Aorta (tissue), 5 donors: ENCODE measurements at regions not wholly inside any gene's neighbourhood (a gene's known extent, or its start where the extent isn't known, plus 50 kb on each side); places are given as distances from the start of the nearest gene placed in this dataset.

Experiments used
- ATAC-seq: fragments of 200-7000 bp; cut with Tn5 transposase; one replicate; pipeline ENCODE4 v1.9.1; 2022; ENCODE audit warnings: moderate library complexity; ENCODE audit not compliant: low FRiP score
- DNase-seq, 2 donors: peaks; one replicate each; pipeline ENCODE4 v3.0.0-alpha.2; 2020
- H3K27ac ChIP-seq, 2 donors: one replicate each; pipeline ENCODE4 v1.5.1; 2013; ENCODE audit warnings: low read length in 2 of 2, mild to moderate bottlenecking in 2 of 2, moderate library complexity in 2 of 2, control low read depth in 1 of 2, inconsistent platforms in 1 of 2, low read depth in 1 of 2
- H3K27me3 ChIP-seq, 2 donors: one replicate each; pipeline ENCODE4 v1.6.1; 2013; ENCODE audit warnings: control low read depth in 1 of 2, low read length in 1 of 2, mild to moderate bottlenecking in 1 of 2, moderate library complexity in 1 of 2; ENCODE audit not compliant: insufficient read depth in 2 of 2, control insufficient read depth in 1 of 2
- H3K36me3 ChIP-seq, 2 donors: one replicate each; pipeline ENCODE4 v1.6.1; 2013; ENCODE audit warnings: control low read depth in 1 of 2, low read length in 1 of 2, mild to moderate bottlenecking in 1 of 2; ENCODE audit not compliant: insufficient read depth in 2 of 2, control insufficient read depth in 1 of 2
- H3K4me1 ChIP-seq, 2 donors: one replicate each; pipeline ENCODE4 v1.6.1; 2013; ENCODE audit warnings: low read length in 2 of 2, control low read depth in 1 of 2, mild to moderate bottlenecking in 1 of 2, moderate library complexity in 1 of 2; ENCODE audit not compliant: insufficient read depth in 2 of 2, control insufficient read depth in 1 of 2
- H3K4me3 ChIP-seq, 2 donors: one replicate each; pipeline ENCODE4 v1.5.1; 2013; ENCODE audit warnings: low read length in 2 of 2, control low read depth in 1 of 2, mild to moderate bottlenecking in 1 of 2
- H3K9me3 ChIP-seq: one replicate; pipeline ENCODE4 v1.6.1; 2013; ENCODE audit warnings: mild to moderate bottlenecking, low read length; ENCODE audit not compliant: control insufficient read depth
- WGBS, 2 donors: extraction: QIAGEN DNeasy Blood & Tissue Kit; methylation state at CpG; one replicate each; pipeline ENCODE4 v1.1.7; 2013; 5-methylcytosine and 5-hydroxymethylcytosine counted together
- intact Hi-C, 2 donors: fragments of 100-400 bp; cut with DNase I; formaldehyde crosslinking; loops; one replicate each; pipeline versions ENCODE4 v1.14.2 to v1.15.0; 2022
- donor health status: healthy with polysubstance abuse.
- donor health status: Bipolar disorder and iron deficiency.
- donor health status: DM: no; HTN: no; CAD: no.
- donor health status: DM: no; HTN: no; CAD: no.
- donor health status: DM: yes; HTN: yes; CAD: no.

DNA sequence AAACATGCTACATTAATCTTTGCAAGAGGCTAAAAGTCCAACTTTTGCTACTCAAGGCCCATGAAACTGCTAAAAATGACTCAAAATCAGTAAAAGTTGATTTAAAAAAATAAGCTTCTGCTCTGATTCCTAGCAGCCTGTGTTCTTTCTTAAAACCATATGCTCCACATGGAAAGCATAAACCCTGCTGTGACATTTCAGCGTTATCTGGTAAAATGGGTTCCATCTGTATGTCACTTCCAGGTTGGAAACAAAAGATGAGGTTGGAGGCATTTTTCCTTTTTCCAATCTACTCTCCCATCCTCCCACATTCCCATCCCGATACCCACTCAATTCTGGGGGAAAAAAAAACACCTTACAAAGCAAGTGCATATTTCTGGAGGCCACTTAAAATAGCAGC, 439.5 kb downstream of the NEBL start:
- intact Hi-C loops: no loop called here
- no peak for ATAC-seq
- WGBS, 2 donors: 55 to 74% methylated on average over 2 of the region's 2 CpGs

DNA sequence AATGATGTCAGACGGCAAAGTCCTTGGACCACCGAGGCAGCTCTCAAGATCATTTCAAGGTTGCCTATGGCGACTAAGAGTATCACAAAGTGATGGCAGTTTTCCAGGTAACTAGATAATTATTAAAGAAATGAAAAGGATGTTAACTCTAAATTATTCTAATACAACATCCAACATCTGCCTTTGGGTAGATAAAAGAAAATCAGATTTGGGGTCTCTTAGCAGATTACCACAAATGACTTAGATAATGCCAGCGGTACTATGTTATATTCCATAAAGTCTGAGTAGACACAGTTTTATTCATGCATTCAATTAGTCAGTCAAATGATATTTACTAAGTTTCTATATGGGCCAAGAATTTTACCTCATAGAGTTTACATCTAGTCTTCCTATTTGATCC, 441.3 kb downstream of the NEBL start:
- no peaks in the 10 kb centered on the region for H3K27me3 ChIP-seq
- ATAC-seq (no peak), DNase-seq (no peak)
- no peaks in the 10 kb centered on the region for H3K9me3 ChIP-seq
- H3K4me3 ChIP-seq: no peak overlapping the region
- no peak overlapping the region for H3K27ac ChIP-seq
- WGBS, 2 donors: 71 to 74% methylated on average over 4 of the region's 4 CpGs
- intact Hi-C loops: no loop called here
- H3K36me3 ChIP-seq: no peaks in the 10 kb centered on the region
- H3K4me1 ChIP-seq: no peaks in the 10 kb centered on the region

More for the DNA sequence above, 439.5 kb downstream of the NEBL start:
- H3K27me3 ChIP-seq: no peaks in the 10 kb centered on the region
- H3K4me3 ChIP-seq: no peak overlapping the region
- H3K4me1 ChIP-seq: no peaks in the 10 kb centered on the region
- DNase-seq: no peak
- no peak overlapping the region for H3K27ac ChIP-seq
- H3K9me3 ChIP-seq: no peaks in the 10 kb centered on the region
- H3K36me3 ChIP-seq: no peaks in the 10 kb centered on the region

DNA sequence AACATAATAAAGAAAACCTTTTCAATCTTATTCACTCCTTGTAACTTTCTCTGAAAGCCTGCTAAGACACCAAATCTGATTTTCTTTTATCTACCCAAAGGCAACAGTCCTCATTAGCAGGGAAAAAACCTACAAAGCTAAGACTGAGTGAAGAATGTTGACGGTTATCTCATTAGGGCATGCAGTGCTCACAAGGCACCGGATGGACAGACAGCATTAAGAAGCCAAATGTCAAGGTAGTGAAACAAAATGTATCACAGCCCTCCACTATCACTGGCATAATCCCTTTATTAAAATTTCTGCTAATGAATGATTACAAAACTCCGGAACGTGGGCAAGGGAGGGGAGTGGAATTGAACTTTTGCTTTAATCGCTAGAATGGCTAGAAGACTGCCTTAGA, 442.8 kb downstream of the NEBL start:
- Histone ChIP-seq H3K9me3 (no peaks in the 10 kb centered on the region), H3K27ac (no peak overlapping the region), H3K36me3 (no peaks in the 10 kb centered on the region), H3K27me3 (no peaks in the 10 kb centered on the region), H3K4me1 (no peaks in the 10 kb centered on the region), H3K4me3 (no peak overlapping the region)
- DNase-seq: no peak
- WGBS, 2 donors: 70 to 81% methylated on average over 5 of the region's 5 CpGs
- intact Hi-C loops: no loop called here
- ATAC-seq: no peak

DNA sequence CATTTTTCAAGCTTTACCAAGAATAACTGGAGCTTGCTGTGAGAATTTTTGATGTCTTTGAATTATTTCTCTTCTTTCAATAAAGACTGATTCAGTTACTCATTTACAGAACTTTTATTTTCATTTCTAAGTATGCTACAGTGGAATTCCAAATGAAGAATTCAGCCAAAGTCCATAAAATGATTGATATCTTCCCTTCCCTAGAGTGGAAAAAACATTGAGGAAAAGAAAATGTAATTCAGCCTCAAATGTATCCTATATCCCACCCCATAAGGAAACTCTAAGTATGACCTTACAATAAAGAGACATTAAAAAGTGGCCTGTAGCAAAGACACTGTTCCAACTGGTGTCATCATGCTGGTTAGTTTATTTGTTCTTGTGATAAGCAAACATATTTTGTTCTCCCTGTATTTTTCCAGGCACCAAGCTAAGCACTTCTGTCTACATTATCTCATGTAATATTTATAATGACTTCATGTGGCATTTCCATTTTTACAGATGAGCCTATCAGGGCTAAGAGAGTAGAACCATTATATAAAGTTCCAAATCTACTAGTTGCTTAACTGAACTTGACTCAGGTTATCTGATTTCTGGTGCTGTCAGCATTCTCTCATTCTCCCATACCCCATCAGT, 450.4 kb downstream of the NEBL start:
- Histone ChIP-seq H3K27me3 (no peaks in the 10 kb centered on the region), H3K9me3 (no peaks in the 10 kb centered on the region), H3K27ac (no peak overlapping the region), H3K4me1 (no peaks in the 10 kb centered on the region), H3K4me3 (no peak overlapping the region), H3K36me3 (no peaks in the 10 kb centered on the region)
- ATAC-seq: no peak
- DNase-seq: no peak
- intact Hi-C loops: no loop called here

DNA sequence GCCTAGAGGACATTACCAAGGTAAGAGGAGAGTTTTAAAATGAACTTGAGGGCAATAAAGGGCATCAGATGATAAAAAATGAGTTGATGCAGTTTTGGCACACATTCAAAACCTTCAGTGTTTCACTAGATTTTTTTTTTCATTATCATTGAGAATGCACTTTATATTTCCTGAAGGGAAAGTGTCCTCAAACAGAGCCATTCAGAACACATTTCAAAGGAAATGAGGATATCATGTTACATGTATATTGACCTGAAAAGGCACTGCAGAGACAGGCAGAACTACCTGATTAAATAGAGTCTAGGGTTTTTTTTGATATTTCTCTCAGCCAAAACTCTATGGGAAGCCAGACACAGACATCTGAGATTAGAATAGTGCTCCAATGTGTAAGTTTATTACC, 454.0 kb downstream of the NEBL start:
- no peak overlapping the region for H3K4me3 ChIP-seq
- no peak for DNase-seq
- no peak for ATAC-seq
- no peaks in the 10 kb centered on the region for H3K36me3 ChIP-seq
- H3K4me1 ChIP-seq: no peaks in the 10 kb centered on the region
- H3K27me3 ChIP-seq: no peaks in the 10 kb centered on the region
- H3K27ac ChIP-seq: no peak overlapping the region
- intact Hi-C loops: no loop called here
- H3K9me3 ChIP-seq: no peaks in the 10 kb centered on the region

DNA sequence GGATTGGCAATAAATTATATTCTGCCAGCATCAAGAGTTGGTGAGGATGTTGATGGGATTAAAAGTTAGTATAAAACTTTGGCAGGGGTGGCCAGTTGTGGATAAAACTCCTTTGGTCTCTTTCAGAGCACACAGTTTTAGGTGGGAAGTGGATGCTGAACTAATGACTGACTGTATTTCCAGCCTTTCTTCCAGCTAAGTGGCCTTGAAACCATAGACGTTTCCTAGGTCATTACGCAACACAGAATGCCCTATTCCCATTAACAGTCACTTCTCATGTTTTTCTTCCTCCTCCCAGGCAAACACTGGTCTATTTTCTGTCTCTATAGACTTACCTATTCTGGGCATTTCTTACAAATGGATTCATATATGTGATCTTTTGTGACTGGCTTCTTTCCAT, 467.4 kb downstream of the NEBL start:
- ATAC-seq (no peak), DNase-seq (no peak)
- no peaks in the 10 kb centered on the region for H3K27me3 ChIP-seq
- no peaks in the 10 kb centered on the region for H3K36me3 ChIP-seq
- no peak overlapping the region for H3K4me3 ChIP-seq
- 87 to 88% methylated on average over 2 of the region's 2 CpGs for WGBS, 2 donors
- no peaks in the 10 kb centered on the region for H3K4me1 ChIP-seq
- H3K27ac ChIP-seq: no peak overlapping the region
- intact Hi-C loops: no loop called here
- no peaks in the 10 kb centered on the region for H3K9me3 ChIP-seq

DNA sequence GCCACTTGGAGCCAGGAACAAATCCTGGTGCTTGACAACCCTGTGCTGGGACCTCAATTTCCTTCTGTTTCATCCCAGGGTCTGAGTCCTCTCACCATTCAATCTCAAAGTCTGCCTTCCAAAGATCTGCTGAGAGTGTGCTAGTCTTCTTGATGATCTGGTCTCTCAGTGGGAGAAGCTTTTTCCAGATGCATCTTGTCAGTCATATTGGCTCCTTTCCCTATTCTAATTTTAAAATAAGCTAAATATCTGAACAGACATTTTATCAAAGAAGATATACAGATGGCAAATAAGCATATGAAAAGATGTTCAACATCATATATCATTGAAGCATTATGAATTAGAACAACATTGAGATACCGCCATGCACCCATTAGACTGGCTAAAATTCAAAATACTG, 469.3 kb downstream of the NEBL start:
- no peak for DNase-seq
- Histone ChIP-seq H3K4me3 (no peak overlapping the region), H3K36me3 (no peaks in the 10 kb centered on the region), H3K9me3 (no peaks in the 10 kb centered on the region), H3K4me1 (no peaks in the 10 kb centered on the region), H3K27ac (no peak overlapping the region), H3K27me3 (no peaks in the 10 kb centered on the region)
- 99 to 100% methylated on average over 1 of the region's 1 CpG for WGBS, 2 donors
- intact Hi-C loops: no loop called here
- no peak for ATAC-seq

DNA sequence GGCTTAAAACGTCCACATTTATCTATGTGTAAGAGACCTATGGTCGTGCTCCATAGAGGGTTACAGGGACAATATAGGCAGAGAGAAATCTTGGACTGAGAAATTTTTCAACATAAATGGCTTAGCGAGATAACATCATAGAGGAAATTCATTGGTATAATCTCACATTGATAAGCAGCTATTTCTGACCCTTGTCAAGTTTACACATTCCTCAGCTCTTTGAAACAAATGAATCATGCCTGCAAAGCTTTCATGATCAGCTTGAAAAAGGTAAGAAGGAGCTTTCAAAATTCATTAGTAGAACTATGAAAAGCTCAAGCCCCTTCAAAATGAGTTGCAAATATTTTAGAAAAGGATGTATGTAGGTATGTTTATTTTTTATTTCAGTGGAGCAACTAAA, 478.8 kb downstream of the NEBL start:
- intact Hi-C loops: loop anchor here in 1 of 2 donors (10.0 kb wide), 2 partner anchors 207 to 603 kb away; partner anchors contain the start of gene PLXDC2
- DNase-seq: no peak
- Histone ChIP-seq H3K9me3 (no peaks in the 10 kb centered on the region), H3K4me1 (peaks cover 0 to 2% of the 10 kb centered on the region in 2 donors), H3K36me3 (no peaks in the 10 kb centered on the region), H3K27me3 (no peaks in the 10 kb centered on the region), H3K27ac (no peak overlapping the region), H3K4me3 (no peak overlapping the region)
- 6 to 8% methylated on average over 3 of the region's 3 CpGs for WGBS, 2 donors
- ATAC-seq: no peak

DNA sequence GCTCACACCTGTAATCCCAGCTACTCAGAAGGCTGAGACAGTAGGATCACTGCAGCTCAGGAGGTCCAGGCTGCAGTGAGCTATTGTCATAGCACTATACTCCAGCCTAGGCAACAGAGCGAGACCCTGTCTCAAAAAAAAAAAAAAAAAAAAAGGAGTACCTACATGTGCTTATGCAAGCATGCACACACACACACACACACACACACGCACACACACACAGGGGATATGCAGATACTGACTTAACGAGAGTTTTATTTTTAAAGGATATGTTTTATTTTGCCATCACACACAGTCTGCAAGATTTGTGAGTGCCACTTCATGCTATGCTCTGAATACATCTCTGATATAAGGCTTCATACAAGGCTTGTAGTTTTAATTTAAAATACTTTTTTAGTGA, 479.3 kb downstream of the NEBL start:
- intact Hi-C loops: loop anchor here in 1 of 2 donors (10.0 kb wide), 2 partner anchors 207 to 603 kb away; partner anchors contain the start of gene PLXDC2
- WGBS, 2 donors: 54 to 75% methylated on average over 2 to 3 of the region's 3 CpGs
- no peak for ATAC-seq

More for the DNA sequence above, 479.3 kb downstream of the NEBL start:
- DNase-seq: no peak
- H3K4me3 ChIP-seq: no peak overlapping the region
- H3K4me1 ChIP-seq: peaks cover 0 to 2% of the 10 kb centered on the region in 2 donors
- no peaks in the 10 kb centered on the region for H3K36me3 ChIP-seq
- no peaks in the 10 kb centered on the region for H3K27me3 ChIP-seq
- no peaks in the 10 kb centered on the region for H3K9me3 ChIP-seq
- H3K27ac ChIP-seq: no peak overlapping the region
